GM12873 (cell line): ENCODE measurements at regions not wholly inside any gene's neighbourhood (a gene's known extent, or its start where the extent isn't known, plus 50 kb on each side); places are given as distances from the start of the nearest gene placed in this dataset.

Experiments used
- CTCF ChIP-seq: IDR thresholded peaks from 2 replicates; pipeline ENCODE4 v1.5.1; 2012; ENCODE audit warnings: low read depth, mild to moderate bottlenecking, moderate library complexity, low read length, control low read depth; ENCODE audit not compliant: insufficient read depth; ENCODE audit errors: missing control alignments

DNA sequence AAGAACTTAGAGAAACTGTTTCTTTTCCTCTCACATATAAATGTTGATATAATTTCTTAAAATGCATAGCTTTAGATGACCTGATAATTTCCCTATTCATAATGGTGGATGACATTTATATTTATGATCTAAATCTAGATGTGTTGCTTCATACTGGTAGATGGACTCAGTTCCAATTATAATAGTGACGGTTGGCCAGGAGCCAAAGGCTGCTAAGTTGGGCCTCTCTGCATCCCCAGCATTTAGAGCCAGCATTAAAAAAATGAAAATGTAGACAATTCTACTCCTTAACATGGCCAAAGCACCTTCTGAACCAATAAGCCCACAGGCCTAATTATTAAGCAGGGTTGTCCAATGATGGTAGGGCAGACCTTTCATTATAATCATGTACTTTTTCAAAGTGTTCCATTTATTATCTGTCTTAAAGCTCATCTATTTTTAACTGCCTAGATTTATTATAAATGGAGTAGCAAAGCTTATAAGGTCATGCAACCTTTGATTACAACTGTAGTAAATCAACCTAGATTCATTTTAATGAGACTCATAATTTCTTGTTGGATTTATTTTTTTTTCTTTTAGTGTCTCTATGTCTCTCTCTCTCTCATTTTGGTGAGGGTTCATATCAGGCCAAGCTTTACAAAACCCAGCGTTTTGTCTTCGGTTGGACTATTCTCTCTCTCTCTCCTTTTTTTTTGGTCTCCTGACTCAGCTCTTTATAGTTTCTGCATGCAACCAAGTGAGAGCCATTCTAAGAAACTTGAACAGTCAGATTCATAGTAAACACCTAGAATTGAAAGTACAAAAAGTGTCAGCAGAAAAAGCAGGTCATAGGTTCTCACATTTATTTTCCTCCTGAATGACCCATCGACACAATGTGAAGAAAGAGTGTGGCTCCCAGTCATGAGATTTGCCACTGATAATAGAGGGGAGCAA is 2016.1 kb upstream of the PIK3C3 start:
- no peak for TF ChIP-seq CTCF

- TF ChIP-seq CTCF, result no peak
Measured at GRCh38 chr18:39935598-39935997, 2019.4 kb upstream of the PIK3C3 start.

DNA sequence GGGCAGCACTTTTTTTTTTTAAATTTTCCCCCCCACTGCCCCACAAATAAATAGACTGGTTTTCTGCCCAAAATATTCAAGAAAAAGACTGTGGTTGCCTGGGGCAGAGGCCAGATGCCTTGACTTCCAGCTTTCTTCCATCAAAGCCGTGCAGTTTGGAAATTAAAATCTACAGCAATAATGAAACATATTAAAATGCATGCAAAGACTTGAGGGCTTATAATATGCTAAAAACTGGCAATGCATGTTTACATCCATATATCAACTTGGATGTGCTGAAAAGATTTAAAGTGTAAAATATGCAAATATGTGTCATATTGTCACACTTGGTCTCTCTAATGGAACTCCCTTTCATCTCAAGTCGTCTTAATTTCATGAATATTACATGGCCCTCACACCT is 2036.2 kb upstream of the PIK3C3 start:
- TF ChIP-seq CTCF, result no peak

- TF ChIP-seq CTCF, result no peak
Measured at GRCh38 chr18:39913672-39914366, 2041.2 kb upstream of the PIK3C3 start.

DNA sequence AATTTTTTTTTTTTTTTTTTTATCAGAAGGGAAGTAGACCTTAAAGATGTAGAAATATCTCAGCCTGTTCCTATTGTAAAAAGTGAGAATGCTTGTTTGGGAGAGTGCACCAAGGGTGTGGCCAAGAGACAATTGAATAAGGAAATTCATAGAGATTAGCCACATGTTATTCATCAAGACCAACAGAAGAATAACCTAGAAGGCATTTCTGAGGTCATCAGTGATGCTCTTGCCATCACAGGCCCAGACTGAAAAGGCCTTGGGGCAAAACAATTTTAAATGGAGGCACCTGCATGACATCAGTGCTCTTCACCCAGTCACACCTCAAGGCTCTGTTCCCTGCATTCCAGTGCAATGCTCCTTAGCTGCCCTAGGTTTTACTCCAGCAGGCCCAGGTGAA is 2043.3 kb upstream of the PIK3C3 start:
- TF ChIP-seq CTCF, result no peak

DNA sequence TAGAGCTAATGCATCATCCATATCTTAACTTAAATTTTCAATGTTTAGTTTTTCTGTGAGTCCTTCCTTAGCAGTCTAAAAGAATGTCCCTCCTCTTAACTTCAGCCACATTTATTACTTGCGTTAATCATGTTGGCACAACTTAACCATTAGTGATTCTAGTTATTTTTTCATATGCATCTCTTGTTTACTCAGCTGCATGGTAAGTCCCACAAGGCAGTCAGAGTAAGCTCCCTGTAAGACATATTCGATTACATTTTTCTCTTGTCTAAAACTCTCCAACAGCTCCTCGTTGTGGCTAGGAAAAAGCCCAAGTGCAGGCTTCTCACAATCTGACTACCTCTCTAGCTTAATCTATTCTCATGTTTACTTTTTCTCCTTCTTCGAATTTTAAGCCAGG is 2045.3 kb upstream of the PIK3C3 start:
- TF ChIP-seq CTCF, result no peak

DNA sequence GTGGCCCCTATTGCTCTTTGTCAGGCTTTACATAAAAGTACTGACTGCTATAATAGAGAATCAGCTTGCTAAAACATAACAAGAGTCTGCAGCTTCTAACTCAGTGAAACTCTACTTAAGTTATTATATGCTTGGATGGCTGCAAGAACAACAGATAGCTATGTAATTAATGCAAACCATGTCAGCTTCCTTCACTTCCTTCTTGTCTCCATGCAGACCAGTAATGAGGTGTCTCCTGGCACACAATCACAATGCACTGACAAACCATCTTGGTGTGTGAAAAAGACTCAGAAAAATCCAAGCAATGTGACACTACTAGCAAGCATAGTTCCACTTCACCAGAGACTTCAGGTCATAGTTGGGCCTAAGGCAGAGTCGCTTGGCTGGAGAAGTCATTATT is 2068.9 kb upstream of the PIK3C3 start:
- no peak for TF ChIP-seq CTCF
